ENCODE measurements at regions not wholly inside any gene's neighbourhood (a gene's known extent, or its start where the extent isn't known, plus 50 kb on each side); places are given as distances from the start of the nearest gene placed in this dataset.

DNA sequence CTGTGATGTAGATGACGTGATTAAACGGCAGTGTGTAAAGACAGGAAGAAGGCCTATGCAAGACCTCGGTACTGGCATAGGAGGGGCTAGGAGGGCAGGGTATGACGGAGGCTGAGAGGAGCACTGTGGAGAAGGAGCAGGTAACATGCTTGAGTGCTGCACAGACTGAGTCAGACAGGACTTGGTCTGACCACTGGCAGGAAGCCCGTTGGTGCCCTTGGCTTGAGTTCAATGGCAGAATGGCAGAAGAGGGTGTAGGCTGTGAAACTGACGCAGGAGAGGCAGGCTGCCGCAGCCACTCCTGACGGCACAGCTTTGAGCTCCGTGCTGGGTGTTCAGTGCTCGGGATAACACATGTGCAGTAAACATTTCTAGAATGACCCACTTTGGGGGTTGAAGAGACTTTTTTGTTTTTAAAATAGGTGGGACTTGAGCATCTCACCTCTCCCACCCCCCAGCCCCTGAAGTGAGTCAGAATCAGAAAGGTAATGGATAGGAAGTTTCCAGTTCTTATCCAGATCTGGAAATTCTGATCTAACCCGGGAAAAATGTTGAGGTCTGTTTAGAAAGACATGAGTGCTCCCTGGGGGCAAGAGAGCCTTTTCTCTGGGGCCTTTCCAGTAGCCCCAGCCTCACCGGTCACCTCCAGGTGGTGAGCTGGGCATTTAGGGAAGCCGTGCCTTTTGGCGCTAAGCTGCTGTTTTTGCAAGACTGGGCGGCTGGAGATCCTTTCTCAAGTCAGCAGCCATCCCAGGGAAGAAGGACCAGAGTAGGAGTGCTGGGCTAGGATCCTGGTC lies 126.4 kb downstream of the RPLP1 start:
- no peak overlapping the region for H3K9ac ChIP-seq (ENCODE audit: low read depth, low read length)
- no peak overlapping the region for H2AFZ ChIP-seq (ENCODE audit: low read depth, low read length)
- TF ChIP-seq, protein P1, sequence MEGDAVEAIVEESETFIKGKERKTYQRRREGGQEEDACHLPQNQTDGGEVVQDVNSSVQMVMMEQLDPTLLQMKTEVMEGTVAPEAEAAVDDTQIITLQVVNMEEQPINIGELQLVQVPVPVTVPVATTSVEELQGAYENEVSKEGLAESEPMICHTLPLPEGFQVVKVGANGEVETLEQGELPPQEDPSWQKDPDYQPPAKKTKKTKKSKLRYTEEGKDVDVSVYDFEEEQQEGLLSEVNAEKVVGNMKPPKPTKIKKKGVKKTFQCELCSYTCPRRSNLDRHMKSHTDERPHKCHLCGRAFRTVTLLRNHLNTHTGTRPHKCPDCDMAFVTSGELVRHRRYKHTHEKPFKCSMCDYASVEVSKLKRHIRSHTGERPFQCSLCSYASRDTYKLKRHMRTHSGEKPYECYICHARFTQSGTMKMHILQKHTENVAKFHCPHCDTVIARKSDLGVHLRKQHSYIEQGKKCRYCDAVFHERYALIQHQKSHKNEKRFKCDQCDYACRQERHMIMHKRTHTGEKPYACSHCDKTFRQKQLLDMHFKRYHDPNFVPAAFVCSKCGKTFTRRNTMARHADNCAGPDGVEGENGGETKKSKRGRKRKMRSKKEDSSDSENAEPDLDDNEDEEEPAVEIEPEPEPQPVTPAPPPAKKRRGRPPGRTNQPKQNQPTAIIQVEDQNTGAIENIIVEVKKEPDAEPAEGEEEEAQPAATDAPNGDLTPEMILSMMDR (IDR thresholded peaks at IDR 0.05; ENCODE audit: borderline replicate concordance, extremely low read depth, low read length, poor library complexity, severe bottlenecking), result no peak
- no peak for TF ChIP-seq EZH2 (IDR thresholded peaks at IDR 0.05; ENCODE audit: borderline replicate concordance, low read depth, low read length, severe bottlenecking)
- H3K4me3 ChIP-seq (ENCODE audit: low read depth in 1 of 2, low read length in 2 of 2), result no peak overlapping the region
- no peaks in the 10 kb centered on the region for H3K9me3 ChIP-seq (ENCODE audit: insufficient read depth, low read length, severe bottlenecking)
- no peak overlapping the region for H3K4me2 ChIP-seq (ENCODE audit: insufficient read depth, low read length)
- H3K36me3 ChIP-seq (ENCODE audit: insufficient read depth, low read length), result no peaks in the 10 kb centered on the region
- H3K4me1 ChIP-seq (ENCODE audit: insufficient read depth, low read length), result no peaks in the 10 kb centered on the region
- ATAC-seq (ENCODE audit: insufficient read depth, low read depth), result no peak
- DNase-seq, result no peak
- no peak overlapping the region for H3K27ac ChIP-seq (ENCODE audit: low read length)
- H3K27me3 ChIP-seq (ENCODE audit: insufficient read depth, low read length, poor library complexity), result no peaks in the 10 kb centered on the region
- H3K79me2 ChIP-seq (ENCODE audit: insufficient read depth, low read length), result no peaks in the 10 kb centered on the region
- H4K20me1 ChIP-seq (ENCODE audit: insufficient read depth, low read length), result peaks cover 4% of the 10 kb centered on the region; the same call in 1 of the 2 replicates

DNA sequence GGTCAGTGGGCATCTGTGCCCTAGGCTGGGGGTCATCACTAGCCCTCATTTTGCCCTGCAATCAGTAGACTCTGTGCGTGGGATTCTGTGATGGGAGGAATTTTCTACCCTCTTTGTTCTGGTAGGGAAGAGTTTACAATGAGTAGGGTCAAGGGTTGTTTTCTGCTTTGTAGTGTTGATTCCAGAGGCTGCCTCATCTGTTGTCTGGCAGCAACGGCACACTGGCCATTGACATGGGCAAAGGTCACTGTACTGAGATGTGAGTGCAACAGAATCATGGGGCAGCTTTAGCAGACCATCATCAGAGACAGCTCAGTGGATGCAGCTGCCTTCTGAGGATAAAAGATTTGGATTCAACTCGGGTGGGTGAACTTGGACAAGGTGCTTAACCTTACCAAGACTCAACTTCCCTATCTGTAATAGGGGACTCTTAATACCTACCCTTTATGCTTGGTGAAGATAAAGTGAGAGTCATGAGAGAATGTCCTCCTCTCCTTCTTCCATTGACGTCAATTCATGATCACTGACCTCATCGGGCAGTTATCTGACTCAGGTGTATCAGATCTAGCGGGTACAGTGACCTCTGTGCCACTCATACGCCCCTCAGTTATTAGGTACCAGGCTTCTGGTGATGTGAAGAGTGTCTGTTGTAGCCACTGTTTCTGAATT lies 127.5 kb downstream of the RPLP1 start:
- H3K27ac ChIP-seq (ENCODE audit: low read length), result no peak overlapping the region
- H3K4me2 ChIP-seq (ENCODE audit: insufficient read depth, low read length), result no peak overlapping the region
- no peak overlapping the region for H3K4me3 ChIP-seq (ENCODE audit: low read depth in 1 of 2, low read length in 2 of 2)
- H3K9ac ChIP-seq (ENCODE audit: low read depth, low read length), result no peak overlapping the region
- no peaks in the 10 kb centered on the region for H3K9me3 ChIP-seq (ENCODE audit: insufficient read depth, low read length, severe bottlenecking)
- H3K27me3 ChIP-seq (ENCODE audit: insufficient read depth, low read length, poor library complexity), result no peaks in the 10 kb centered on the region
- H2AFZ ChIP-seq (ENCODE audit: low read depth, low read length), result no peak overlapping the region
- DNase-seq (no peak), ATAC-seq (ENCODE audit: insufficient read depth, low read depth) (no peak)
- peaks cover 4% of the 10 kb centered on the region; the same call in 1 of the 2 replicates for H4K20me1 ChIP-seq (ENCODE audit: insufficient read depth, low read length)
- no peaks in the 10 kb centered on the region for H3K36me3 ChIP-seq (ENCODE audit: insufficient read depth, low read length)
- no peaks in the 10 kb centered on the region for H3K79me2 ChIP-seq (ENCODE audit: insufficient read depth, low read length)
- TF ChIP-seq, protein P1 (IDR thresholded peaks at IDR 0.05; ENCODE audit: borderline replicate concordance, extremely low read depth, low read length, poor library complexity, severe bottlenecking), result no peak
- TF ChIP-seq EZH2 (IDR thresholded peaks at IDR 0.05; ENCODE audit: borderline replicate concordance, low read depth, low read length, severe bottlenecking), result no peak
- no peaks in the 10 kb centered on the region for H3K4me1 ChIP-seq (ENCODE audit: insufficient read depth, low read length)

DNA sequence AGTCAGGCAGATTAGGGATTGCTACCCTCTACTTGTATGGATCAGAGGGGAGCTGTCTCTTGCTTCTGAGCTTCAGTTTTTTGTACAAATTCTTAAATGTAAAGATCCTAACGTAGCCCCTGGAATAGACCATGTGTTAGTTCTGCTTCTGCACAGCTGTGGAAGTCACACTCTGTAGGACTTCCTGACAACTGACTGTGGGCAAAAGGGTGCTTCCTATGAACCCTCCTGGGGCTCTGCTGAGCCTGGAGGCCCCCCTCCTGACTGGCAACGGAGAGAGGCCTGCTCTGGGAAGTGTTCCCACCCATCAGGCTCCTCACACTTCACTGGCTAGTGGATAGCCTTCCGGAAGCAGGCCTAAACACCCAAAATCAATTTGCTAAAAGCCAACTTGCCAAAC lies 131.0 kb downstream of the RPLP1 start:
- no peak overlapping the region for H3K4me2 ChIP-seq (ENCODE audit: insufficient read depth, low read length)
- ATAC-seq (ENCODE audit: insufficient read depth, low read depth) (no peak), DNase-seq (no peak)
- H3K27ac ChIP-seq (ENCODE audit: low read length), result no peak overlapping the region
- H3K4me1 ChIP-seq (ENCODE audit: insufficient read depth, low read length), result no peaks in the 10 kb centered on the region
- H3K9me3 ChIP-seq (ENCODE audit: insufficient read depth, low read length, severe bottlenecking), result no peaks in the 10 kb centered on the region
- H3K9ac ChIP-seq (ENCODE audit: low read depth, low read length), result no peak overlapping the region
- H2AFZ ChIP-seq (ENCODE audit: low read depth, low read length), result no peak overlapping the region
- H3K27me3 ChIP-seq (ENCODE audit: insufficient read depth, low read length, poor library complexity), result peaks cover 4% of the 10 kb centered on the region
- no peak for TF ChIP-seq EZH2 (IDR thresholded peaks at IDR 0.05; ENCODE audit: borderline replicate concordance, low read depth, low read length, severe bottlenecking)
- TF ChIP-seq, protein P1 (IDR thresholded peaks at IDR 0.05; ENCODE audit: borderline replicate concordance, extremely low read depth, low read length, poor library complexity, severe bottlenecking), result no peak
- H3K4me3 ChIP-seq (ENCODE audit: low read depth in 1 of 2, low read length in 2 of 2), result no peak overlapping the region
- H3K79me2 ChIP-seq (ENCODE audit: insufficient read depth, low read length), result no peaks in the 10 kb centered on the region
- peaks cover 4% of the 10 kb centered on the region; the same call in 1 of the 2 replicates for H4K20me1 ChIP-seq (ENCODE audit: insufficient read depth, low read length)
- H3K36me3 ChIP-seq (ENCODE audit: insufficient read depth, low read length), result no peaks in the 10 kb centered on the region
